Central memory CD8-positive, alpha-beta T cell (primary cell): ENCODE measurements at regions not wholly inside any gene's neighbourhood (a gene's known extent, or its start where the extent isn't known, plus 50 kb on each side); places are given as distances from the start of the nearest gene placed in this dataset.

ENCODE experiments used
- ATAC-seq: fragments of 150-1000 bp; cut with Tn5 transposase; replicated peaks from 2 replicates; pipeline ENCODE4 v1.10.0; 2022; ENCODE audit warnings: mild to moderate bottlenecking, moderate FRiP score, moderate number of reproducible peaks; ENCODE audit not compliant: poor library complexity, severe bottlenecking; ENCODE audit errors: extremely low read depth
- DNase-seq, 2 donors: peaks; one replicate each; pipeline ENCODE4 v3.0.0; 2021; ENCODE audit warnings: low spot score in 2 of 2
- H3K27ac Mint-ChIP-seq: one replicate; pipeline ENCODE4 v1.8.0; 2022; ENCODE audit warnings: low read depth, mild to moderate bottlenecking, moderate library complexity, mixed read lengths
- H3K27me3 Mint-ChIP-seq: one replicate; pipeline ENCODE4 v1.8.0; 2022; ENCODE audit warnings: mixed read lengths
- H3K36me3 Mint-ChIP-seq: one replicate; pipeline ENCODE4 v1.8.0; 2022; ENCODE audit warnings: mild to moderate bottlenecking, moderate library complexity, mixed read lengths; ENCODE audit not compliant: insufficient read depth
- H3K4me1 Mint-ChIP-seq: one replicate; pipeline ENCODE4 v1.8.0; 2022; ENCODE audit warnings: mixed read lengths
- H3K4me3 Mint-ChIP-seq: one replicate; pipeline ENCODE4 v1.8.0; 2022; ENCODE audit warnings: mild to moderate bottlenecking, moderate library complexity, mixed read lengths
- H3K9me3 Mint-ChIP-seq: one replicate; pipeline ENCODE4 v1.8.0; 2022; ENCODE audit warnings: mixed read lengths

DNA sequence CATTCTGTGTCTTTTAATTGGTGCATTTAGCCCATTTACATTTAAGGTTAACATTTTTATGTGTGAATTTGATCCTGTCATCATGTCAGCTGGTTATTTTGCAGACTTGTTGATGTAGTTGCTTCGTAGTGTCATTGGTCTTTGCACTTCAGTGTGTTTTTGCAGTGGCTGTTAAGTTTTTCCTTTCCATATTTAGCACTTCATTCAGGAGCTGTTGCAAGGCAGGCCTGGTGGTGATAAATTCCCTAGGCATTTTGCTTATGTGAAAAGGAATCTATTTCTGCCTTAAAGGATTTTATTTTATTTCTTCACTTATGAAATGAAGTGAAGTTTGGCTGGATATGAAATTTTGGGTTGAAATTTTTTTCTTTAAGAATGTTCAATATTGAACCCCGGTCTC lies 70.2 kb upstream of the CD96 start:
- DNase-seq (no peak), ATAC-seq (no peak)
- Mint-ChIP-seq H3K9me3 (no peaks in the 10 kb centered on the region), H3K27ac (no peak overlapping the region), H3K27me3 (peaks cover 7% of the 10 kb centered on the region), H3K4me1 (no peaks in the 10 kb centered on the region), H3K4me3 (no peak overlapping the region), H3K36me3 (peaks cover 2% of the 10 kb centered on the region)

DNA sequence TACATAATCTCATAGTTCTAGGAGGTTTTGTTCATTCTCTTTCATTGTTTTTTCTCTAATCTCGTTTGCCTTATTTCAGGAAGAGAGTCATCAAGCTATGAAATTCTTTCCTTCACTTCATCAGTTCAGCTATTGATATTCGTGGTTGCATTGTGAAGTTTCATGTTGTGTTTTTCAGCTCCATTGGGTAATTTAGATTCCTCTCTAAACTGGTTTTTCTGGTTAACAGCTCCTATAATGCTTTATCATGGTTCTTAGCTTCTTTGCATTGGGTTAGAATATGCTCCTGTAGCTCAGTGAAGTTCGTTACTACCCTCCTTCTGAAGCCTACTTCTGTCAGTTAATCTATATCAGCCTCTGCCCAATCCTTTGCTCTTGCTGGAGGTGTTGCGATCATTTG lies 69.4 kb upstream of the CD96 start:
- Mint-ChIP-seq H3K4me3 (no peak overlapping the region), H3K4me1 (no peaks in the 10 kb centered on the region), H3K36me3 (peaks cover 2% of the 10 kb centered on the region), H3K27ac (no peak overlapping the region), H3K27me3 (peaks cover 7% of the 10 kb centered on the region), H3K9me3 (no peaks in the 10 kb centered on the region)
- no peak for ATAC-seq
- DNase-seq: no peak

DNA sequence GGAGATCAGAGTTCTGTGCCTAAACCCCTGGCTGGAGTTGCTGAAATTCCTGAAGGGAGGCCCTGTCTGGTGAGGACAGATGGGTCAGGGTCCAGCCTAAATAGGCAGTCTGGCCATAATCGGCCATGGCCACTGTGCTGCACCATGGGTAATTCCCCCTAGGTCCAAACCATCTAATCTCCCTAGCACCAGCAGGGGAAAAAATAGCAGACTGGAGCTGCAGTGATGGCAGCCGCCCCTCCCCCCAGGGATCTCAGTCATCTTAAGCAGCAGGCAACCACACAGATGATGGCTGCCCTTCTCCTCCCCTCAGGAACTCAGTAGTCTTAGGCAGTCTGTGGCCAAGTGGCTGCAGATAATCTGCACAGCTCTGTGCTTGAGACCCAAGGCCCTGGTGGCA lies 68.4 kb upstream of the CD96 start:
- Mint-ChIP-seq H3K27me3 (peaks cover 7% of the 10 kb centered on the region), H3K36me3 (peaks cover 2% of the 10 kb centered on the region), H3K27ac (no peak overlapping the region), H3K4me3 (no peak overlapping the region), H3K9me3 (no peaks in the 10 kb centered on the region), H3K4me1 (no peaks in the 10 kb centered on the region)
- ATAC-seq (no peak), DNase-seq (no peak)

DNA sequence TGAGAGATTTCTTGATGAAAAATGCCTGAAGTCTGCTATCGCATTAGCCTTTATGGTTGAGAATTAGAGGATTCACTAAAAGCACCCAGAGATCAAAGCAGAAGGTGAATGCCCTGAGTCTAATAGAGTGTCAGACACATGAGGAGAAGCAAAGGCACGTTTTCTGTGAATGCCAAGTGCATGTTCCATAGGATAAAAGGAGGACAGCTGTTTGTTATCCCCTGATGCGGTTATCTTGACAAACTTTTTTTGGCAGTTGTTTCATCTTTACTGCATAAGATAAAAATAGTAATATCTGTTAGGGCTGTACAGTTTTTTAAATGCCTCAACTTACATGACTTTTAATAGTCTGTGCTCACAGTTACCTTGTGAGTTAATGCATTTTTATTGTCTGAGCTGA lies 65.3 kb upstream of the CD96 start:
- Mint-ChIP-seq H3K27ac (no peak overlapping the region), H3K4me1 (no peaks in the 10 kb centered on the region), H3K4me3 (no peak overlapping the region), H3K36me3 (no peaks in the 10 kb centered on the region), H3K27me3 (no peaks in the 10 kb centered on the region), H3K9me3 (no peaks in the 10 kb centered on the region)
- ATAC-seq: no peak
- no peak for DNase-seq

DNA sequence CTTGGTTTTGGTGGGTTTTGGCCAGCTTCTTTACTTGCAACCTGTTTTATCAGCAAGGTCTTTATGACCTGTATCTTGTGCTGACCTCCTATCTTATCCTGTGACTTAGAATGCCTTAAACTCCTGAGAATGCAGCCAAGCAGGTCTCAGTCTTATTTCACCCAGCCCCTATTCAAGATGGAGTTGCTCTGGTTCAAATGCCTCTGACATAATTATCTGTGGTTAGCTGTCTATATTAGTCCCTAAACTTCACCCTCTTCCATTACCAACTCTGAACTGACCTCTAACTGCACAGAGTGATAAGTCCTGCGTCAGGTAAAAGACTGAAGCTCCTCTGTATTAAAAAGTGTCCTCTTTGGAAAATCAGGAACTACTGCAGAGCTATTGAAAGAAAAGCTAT lies 61.9 kb upstream of the CD96 start:
- Mint-ChIP-seq H3K27ac (no peak overlapping the region), H3K4me3 (no peak overlapping the region), H3K4me1 (no peaks in the 10 kb centered on the region), H3K27me3 (no peaks in the 10 kb centered on the region), H3K9me3 (no peaks in the 10 kb centered on the region), H3K36me3 (no peaks in the 10 kb centered on the region)
- DNase-seq: no peak
- ATAC-seq: no peak

DNA sequence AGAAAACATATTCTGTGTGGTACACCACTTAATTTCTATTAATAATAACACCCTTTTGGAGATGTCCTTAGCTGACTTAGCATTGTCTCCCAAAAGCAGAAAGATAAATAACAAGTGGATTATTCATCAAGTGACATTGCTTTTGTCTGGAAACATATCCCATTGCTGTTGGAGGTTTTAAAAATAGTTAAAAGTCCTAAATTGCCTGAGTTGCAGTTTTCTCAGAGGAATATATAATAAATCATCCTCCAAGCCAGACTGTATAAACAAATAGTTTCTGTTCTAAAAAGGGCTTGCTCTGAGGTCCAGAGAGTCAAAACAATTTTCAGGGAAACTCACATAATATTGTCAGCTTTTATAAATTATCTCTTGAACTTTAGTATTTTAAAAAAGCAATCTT lies 60.4 kb upstream of the CD96 start:
- no peak for ATAC-seq
- Mint-ChIP-seq H3K9me3 (no peaks in the 10 kb centered on the region), H3K36me3 (no peaks in the 10 kb centered on the region), H3K4me3 (no peak overlapping the region), H3K27me3 (no peaks in the 10 kb centered on the region), H3K27ac (no peak overlapping the region), H3K4me1 (no peaks in the 10 kb centered on the region)
- no peak for DNase-seq

DNA sequence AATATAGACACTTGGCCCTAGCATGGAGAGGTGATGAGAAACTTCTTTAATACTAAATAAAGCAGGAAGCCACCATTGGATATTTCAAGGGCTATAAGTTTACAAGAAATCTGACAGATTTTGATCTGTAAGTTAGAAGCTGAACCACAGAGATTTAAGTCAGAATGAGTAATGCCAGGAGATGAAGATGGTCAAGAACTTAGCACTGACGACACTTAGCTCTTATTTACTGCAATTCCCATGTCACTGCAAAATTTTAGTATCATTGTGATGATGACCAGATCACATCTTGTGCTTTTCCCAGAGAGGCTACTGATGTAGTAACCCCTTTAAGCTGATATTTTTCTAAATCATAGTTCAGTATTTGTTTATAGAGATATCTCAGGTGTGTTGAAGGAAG lies 59.4 kb upstream of the CD96 start:
- H3K9me3 Mint-ChIP-seq: no peaks in the 10 kb centered on the region
- H3K4me3 Mint-ChIP-seq: no peak overlapping the region
- DNase-seq: no peak
- no peaks in the 10 kb centered on the region for H3K4me1 Mint-ChIP-seq
- no peak for ATAC-seq
- no peak overlapping the region for H3K27ac Mint-ChIP-seq
- no peaks in the 10 kb centered on the region for H3K36me3 Mint-ChIP-seq
- H3K27me3 Mint-ChIP-seq: no peaks in the 10 kb centered on the region

DNA sequence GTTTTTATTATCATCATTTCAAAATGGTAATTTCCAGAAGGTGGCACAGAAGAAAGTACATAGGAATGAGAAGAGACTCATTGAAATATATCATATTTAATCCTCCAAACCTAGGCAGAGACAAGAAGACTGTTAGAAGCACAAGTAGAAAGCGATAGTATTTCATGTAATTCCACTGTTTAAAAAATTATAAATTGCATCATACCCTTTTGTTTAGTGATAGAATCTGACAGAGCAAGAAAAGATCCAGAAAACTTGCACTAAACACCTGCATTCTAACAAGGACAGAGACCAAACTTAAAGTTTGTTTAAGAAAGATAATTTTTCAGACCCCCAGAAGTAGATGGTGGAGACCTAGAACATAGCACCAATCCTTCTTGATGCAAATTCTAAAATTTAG lies 56.9 kb upstream of the CD96 start:
- no peak overlapping the region for H3K27ac Mint-ChIP-seq
- H3K9me3 Mint-ChIP-seq: no peaks in the 10 kb centered on the region
- no peaks in the 10 kb centered on the region for H3K36me3 Mint-ChIP-seq
- no peaks in the 10 kb centered on the region for H3K27me3 Mint-ChIP-seq
- ATAC-seq: no peak
- DNase-seq: no peak
- H3K4me3 Mint-ChIP-seq: no peak overlapping the region
- H3K4me1 Mint-ChIP-seq: no peaks in the 10 kb centered on the region
